Heart right ventricle (tissue), 16 donors: ENCODE measurements at regions not wholly inside any gene's neighbourhood (a gene's known extent, or its start where the extent isn't known, plus 50 kb on each side); places are given as distances from the start of the nearest gene placed in this dataset.
"Not testable (repeated sequence)": the region's sequence is repeated elsewhere in the genome, so short reads cannot be mapped to it uniquely, and the experiment has no call there.

Experiments used
- ATAC-seq, 8 donors: fragments of 200-7000 bp; cut with Tn5 transposase; one replicate each; pipeline ENCODE4 v1.9.1; 2020; ENCODE audit warnings: mild to moderate bottlenecking in 8 of 8, moderate library complexity in 8 of 8, moderate number of reproducible peaks in 1 of 8
- DNase-seq, 2 donors: peaks; one replicate each; pipeline ENCODE4 v3.0.0-alpha.2; 2020
- H3K27ac ChIP-seq, 10 donors: fragments of 200-600 bp; sonication (generic) in 2 of 10; one replicate each; pipeline versions ENCODE4 v1.5.0 to v1.8.0; 2020 to 2022; ENCODE audit warnings: mild to moderate bottlenecking in 3 of 10
- H3K27me3 ChIP-seq, 7 donors: fragments of 200-600 bp; one replicate each; pipeline ENCODE4 v1.8.0; 2021 to 2022; ENCODE audit warnings: mild to moderate bottlenecking in 2 of 7
- H3K36me3 ChIP-seq, 9 donors: fragments of 200-600 bp; sonication (generic) in 1 of 9; one replicate each; pipeline versions ENCODE4 v1.5.0 to v1.8.0; 2020 to 2022; ENCODE audit warnings: mild to moderate bottlenecking in 2 of 9
- H3K4me1 ChIP-seq, 9 donors: fragments of 200-600 bp; sonication (generic) in 1 of 9; one replicate each; pipeline versions ENCODE4 v1.5.0 to v1.8.0; 2020 to 2022; ENCODE audit warnings: mild to moderate bottlenecking in 4 of 9
- H3K4me3 ChIP-seq, 10 donors: fragments of 200-600 bp; sonication (generic) in 2 of 10; one replicate each; pipeline versions ENCODE4 v1.5.0 to v1.8.0; 2020 to 2022; ENCODE audit warnings: mild to moderate bottlenecking in 7 of 10, moderate library complexity in 2 of 10
- H3K9me3 ChIP-seq, 11 donors: fragments of 200-600 bp in 10 of 11; sonication (generic) in 2 of 11; one replicate each; pipeline versions ENCODE4 v1.5.0 to v1.8.0; 2013 to 2022; ENCODE audit warnings: mild to moderate bottlenecking in 2 of 11, control low read depth in 1 of 11, moderate library complexity in 1 of 11
- WGBS, 2 donors: extraction: QIAGEN DNeasy Blood & Tissue Kit; methylation state at CpG; one replicate each; pipeline ENCODE4 v1.1.7; 2013; ENCODE audit warnings: inconsistent platforms in 1 of 2; 5-methylcytosine and 5-hydroxymethylcytosine counted together
- intact Hi-C, 10 donors: fragments of 100-400 bp; cut with DNase I; formaldehyde crosslinking; loops; one replicate each; pipeline versions ENCODE4 v1.11.1 to v1.14.2; 2022
- TF ChIP-seq, protein P1 (sequence below), 9 donors: fragments of 200-600 bp; sonication (generic) in 2 of 9; IDR thresholded peaks; one replicate each; pipeline versions ENCODE4 v1.5.0 to v1.8.0; 2021 to 2022; ENCODE audit warnings: antibody characterized with exemption in 9 of 9, mild to moderate bottlenecking in 5 of 9, moderate library complexity in 1 of 9
- donor health status: Arrhythmogenic right ventricular cardiomyopathy.
- donor health status: ischemic (EF 13 %, LVEDD 7.1; RV severe dilation, severe dysfunction).
- donor health status: healthy with polysubstance abuse.
- donor health status: DM: no; HTN: yes; CAD: no.
- donor health status: DM: no; HTN: no; CAD: no.
- donor health status: ischemic (EF 25% LVEDD 6.9; RV normal size, moderate dysfunction).
- donor health status: ischemic (EF 25% LVEDD 5.7; RV mildly dilated, moderate dysfunction).
- donor health status: healthy.
- donor health status: DM: yes; HTN: yes; CAD: no.
- donor health status: Ischemic cardiomyopathy.
- donor health status: ischemic (EF 35%, LVEDD 5.7; RV mildly dilated, moderate dysfunction).
- donor health status: nonischemic (EF 11% LVEDD 7.7; RV severe dilation, severe dysfunction).
- donor health status: DM: yes; HTN: yes; CAD: no.
- donor health status: PGD.
- donor health status: ischemic (EF 29% LVEDD 5.4; RV normal size, mild dysfunction).
- donor health status: nonischemic (EF 23%, LVEDD 6.1; RV moderate dilation, normal function).

DNA sequence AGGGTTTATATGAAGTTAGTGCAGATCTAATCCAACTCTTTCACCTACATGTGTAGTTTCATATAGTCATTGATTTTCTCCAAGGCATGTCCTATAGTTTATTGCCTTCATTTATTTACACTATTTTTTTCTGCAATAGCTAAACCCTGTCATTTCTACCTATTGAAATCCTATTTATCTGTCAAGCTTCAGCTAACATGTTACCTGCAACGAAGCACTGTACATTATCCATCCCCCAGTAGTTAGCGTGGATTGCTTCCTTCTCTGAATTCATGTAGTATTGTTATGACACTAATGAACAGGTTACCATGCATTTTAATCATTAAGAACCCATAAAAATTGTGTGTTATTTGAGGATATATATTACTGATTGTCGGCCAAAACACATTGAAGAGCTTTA is 742.9 kb upstream of the PCDH20 start:
- Histone ChIP-seq H3K4me3 (no peak overlapping the region), H3K27ac (no peak overlapping the region), H3K36me3 (no peaks in the 10 kb centered on the region), H3K4me1 (no peaks in the 10 kb centered on the region), H3K27me3 (no peaks in the 10 kb centered on the region), H3K9me3 (peaks cover 0 to 30% (median 0%) of the 10 kb centered on the region in 11 donors)
- WGBS, 2 donors = 86% methylated on average over 3 of the region's 3 CpGs
- ATAC-seq (no peak), DNase-seq (no peak)
- TF ChIP-seq, protein P1, sequence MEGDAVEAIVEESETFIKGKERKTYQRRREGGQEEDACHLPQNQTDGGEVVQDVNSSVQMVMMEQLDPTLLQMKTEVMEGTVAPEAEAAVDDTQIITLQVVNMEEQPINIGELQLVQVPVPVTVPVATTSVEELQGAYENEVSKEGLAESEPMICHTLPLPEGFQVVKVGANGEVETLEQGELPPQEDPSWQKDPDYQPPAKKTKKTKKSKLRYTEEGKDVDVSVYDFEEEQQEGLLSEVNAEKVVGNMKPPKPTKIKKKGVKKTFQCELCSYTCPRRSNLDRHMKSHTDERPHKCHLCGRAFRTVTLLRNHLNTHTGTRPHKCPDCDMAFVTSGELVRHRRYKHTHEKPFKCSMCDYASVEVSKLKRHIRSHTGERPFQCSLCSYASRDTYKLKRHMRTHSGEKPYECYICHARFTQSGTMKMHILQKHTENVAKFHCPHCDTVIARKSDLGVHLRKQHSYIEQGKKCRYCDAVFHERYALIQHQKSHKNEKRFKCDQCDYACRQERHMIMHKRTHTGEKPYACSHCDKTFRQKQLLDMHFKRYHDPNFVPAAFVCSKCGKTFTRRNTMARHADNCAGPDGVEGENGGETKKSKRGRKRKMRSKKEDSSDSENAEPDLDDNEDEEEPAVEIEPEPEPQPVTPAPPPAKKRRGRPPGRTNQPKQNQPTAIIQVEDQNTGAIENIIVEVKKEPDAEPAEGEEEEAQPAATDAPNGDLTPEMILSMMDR (IDR thresholded peaks at IDR 0.05) = no peak
- intact Hi-C loops = no loop called here

DNA sequence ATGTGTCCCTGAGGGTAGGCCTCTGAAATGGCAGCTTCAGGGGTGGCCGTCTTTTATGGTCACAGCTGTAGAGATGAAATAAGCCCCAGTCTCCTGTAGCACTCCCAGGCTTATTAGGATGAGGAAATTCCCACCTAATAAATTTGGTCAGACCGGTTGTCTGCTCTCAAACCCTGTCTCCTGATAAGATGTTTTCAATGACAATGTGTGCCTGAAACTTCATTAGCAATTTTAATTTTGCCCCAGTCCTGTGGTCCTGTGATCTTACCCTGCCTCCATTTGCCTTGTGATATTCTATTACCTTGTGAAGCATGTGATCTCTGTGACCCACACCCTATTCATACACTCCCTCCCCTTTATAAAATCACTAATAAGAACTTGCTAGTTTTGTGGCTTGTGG is 736.1 kb upstream of the PCDH20 start:
- H3K4me1 ChIP-seq, H3K27me3 ChIP-seq, H3K4me3 ChIP-seq, H3K36me3 ChIP-seq, ATAC-seq, DNase-seq, H3K27ac ChIP-seq, intact Hi-C loops: not testable (repeated sequence)
- H3K9me3 ChIP-seq = peaks cover 0 to 66% (median 5%) of the 10 kb centered on the region in 11 donors
- 81 to 94% methylated on average over 2 of the region's 2 CpGs for WGBS, 2 donors

DNA sequence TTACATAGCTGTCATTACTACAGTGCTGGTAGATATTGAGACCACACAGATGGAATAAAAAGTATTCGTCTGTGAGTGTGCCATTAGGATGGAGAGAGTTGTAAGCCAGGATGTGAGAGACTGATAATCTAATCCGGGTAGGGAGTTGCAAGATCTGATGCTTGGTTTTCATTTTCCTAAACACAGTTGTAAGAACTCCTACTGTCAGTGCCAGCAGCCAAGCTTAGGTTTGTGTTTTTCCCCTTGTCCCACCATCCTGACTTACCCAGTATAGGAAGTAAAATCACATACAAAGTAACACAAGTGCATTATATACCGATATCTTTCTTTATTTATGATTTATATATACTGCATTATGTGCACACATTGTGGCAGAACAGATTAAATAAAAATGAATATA is 726.4 kb upstream of the PCDH20 start:
- DNase-seq (no peak), ATAC-seq (no peak)
- no peak overlapping the region for H3K4me3 ChIP-seq
- no peaks in the 10 kb centered on the region for H3K27me3 ChIP-seq
- 62 to 76% methylated on average over 3 of the region's 3 CpGs for WGBS, 2 donors
- TF ChIP-seq, protein P1 (IDR thresholded peaks at IDR 0.05) = no peak
- no peak overlapping the region for H3K27ac ChIP-seq
- H3K9me3 ChIP-seq = peaks cover 0 to 45% (median 11%) of the 10 kb centered on the region in 11 donors
- intact Hi-C loops = no loop called here
- H3K36me3 ChIP-seq = no peaks in the 10 kb centered on the region
- H3K4me1 ChIP-seq = no peaks in the 10 kb centered on the region

DNA sequence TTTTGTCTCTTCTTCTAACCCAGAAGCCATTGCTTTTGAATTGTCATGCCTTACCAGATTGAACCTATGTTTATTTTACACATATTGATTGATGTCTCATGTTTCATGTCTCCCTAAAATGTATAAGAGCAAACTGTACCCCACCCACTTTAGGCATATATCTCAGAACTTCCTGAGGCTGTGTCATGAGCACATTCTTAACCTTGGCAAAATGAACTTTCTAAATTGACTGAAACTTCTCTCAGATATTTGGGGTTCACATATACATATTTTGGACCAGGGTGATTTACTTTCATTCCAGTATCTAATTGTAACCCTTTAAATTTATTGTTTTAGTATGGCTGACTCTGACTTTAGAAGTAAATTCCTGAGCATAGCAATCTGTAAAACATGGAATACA is 723.9 kb upstream of the PCDH20 start:
- Histone ChIP-seq H3K4me1 (no peaks in the 10 kb centered on the region), H3K36me3 (no peaks in the 10 kb centered on the region), H3K9me3 (peaks cover 0 to 34% (median 11%) of the 10 kb centered on the region in 11 donors), H3K4me3 (no peak overlapping the region), H3K27me3 (no peaks in the 10 kb centered on the region), H3K27ac (no peak overlapping the region)
- TF ChIP-seq, protein P1 (IDR thresholded peaks at IDR 0.05) = no peak
- ATAC-seq = no peak
- intact Hi-C loops = no loop called here
- DNase-seq = no peak

DNA sequence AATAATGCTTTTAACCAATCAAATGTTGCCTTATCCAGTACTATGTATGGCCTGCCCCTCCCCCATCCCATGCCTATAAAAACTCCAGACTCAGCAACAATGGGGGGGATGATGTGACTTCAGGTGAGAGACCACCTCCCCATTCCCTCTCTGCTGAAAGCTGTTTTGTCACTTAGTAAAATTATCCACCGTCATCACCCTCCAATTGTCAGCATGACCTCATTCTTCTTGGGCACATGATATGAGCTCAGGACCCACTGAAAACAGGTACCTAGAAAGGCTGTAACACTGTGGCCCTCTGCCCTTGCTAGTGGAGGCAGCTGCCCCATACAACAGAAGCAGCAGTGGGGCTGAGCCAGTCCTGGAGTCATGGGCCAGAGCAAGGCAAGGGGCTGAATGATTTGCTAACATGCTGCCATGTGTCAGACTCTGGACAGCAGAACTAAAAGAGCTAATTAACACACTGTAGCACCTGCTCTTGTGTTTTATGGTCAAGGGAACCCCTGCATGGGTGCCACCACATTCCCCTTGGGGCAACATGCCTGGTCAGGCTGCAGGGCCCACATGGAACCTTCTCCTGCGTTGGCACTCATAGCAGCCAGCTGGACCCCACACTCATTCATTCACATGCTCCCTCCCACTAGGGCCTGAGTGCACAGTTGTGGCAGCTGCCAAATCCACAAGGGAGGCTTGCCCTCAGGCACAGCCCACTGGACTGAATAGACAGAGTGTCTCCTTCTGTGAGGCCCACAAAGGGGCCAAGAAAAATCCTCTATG is 722.2 kb upstream of the PCDH20 start:
- TF ChIP-seq, protein P1 (IDR thresholded peaks at IDR 0.05) = no peak
- Histone ChIP-seq H3K27ac (no peak overlapping the region), H3K4me3 (no peak overlapping the region), H3K36me3 (no peaks in the 10 kb centered on the region), H3K27me3 (no peaks in the 10 kb centered on the region), H3K9me3 (peaks cover 0 to 28% (median 8%) of the 10 kb centered on the region in 11 donors), H3K4me1 (no peaks in the 10 kb centered on the region)
- intact Hi-C loops = no loop called here
- WGBS, 2 donors = 87 to 93% methylated on average over 2 of the region's 2 CpGs
- DNase-seq = no peak
- ATAC-seq = no peak
